Cardiac fibroblast (primary cell): ENCODE measurements at regions not wholly inside any gene's neighbourhood (a gene's known extent, or its start where the extent isn't known, plus 50 kb on each side); places are given as distances from the start of the nearest gene placed in this dataset.
"Not testable (repeated sequence)": the region's sequence is repeated elsewhere in the genome, so short reads cannot be mapped to it uniquely, and the experiment has no call there.

Experiments
- DNase-seq, 2 donors: peaks; one replicate each; pipeline versions ENCODE4 v3.0.0 to v3.0.0-alpha.2; 2010; ENCODE audit warnings: low read depth in 2 of 2
- H3K4me3 ChIP-seq, 2 donors: replicated peaks in 1 of 2; 1 replicate in 1 of 2; 2 replicates in 1 of 2; pipeline ENCODE4 v1.5.1; 2011; ENCODE audit warnings: low read depth in 2 of 2, low read length in 2 of 2, mild to moderate bottlenecking in 2 of 2, moderate library complexity in 1 of 2
- TF ChIP-seq, protein P1 (sequence below): IDR thresholded peaks from one replicate; pipeline ENCODE4 v1.5.1; 2011; ENCODE audit warnings: low read depth, mild to moderate bottlenecking, low read length, inconsistent platforms

DNA sequence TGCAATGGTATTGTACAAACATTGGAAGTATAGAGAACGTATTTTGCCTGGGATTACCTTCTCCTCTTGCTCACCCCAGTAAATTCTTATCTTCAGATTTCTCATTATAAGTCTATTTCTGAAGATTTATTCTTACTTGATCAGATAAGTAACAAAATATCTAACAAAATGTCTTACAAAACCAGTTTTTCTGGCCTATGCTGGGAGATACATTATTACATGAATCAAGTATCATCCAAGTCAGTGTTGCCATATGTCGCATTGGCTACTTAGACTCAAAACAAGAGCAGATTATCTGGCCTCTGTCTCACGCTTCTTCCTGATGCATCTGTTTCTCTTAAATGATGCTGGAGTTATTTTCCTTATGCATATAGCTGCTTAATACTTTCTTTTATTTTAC lies 408.5 kb downstream of the CCER1 start:
- H3K4me3 ChIP-seq, result no peak overlapping the region
- TF ChIP-seq, protein P1, sequence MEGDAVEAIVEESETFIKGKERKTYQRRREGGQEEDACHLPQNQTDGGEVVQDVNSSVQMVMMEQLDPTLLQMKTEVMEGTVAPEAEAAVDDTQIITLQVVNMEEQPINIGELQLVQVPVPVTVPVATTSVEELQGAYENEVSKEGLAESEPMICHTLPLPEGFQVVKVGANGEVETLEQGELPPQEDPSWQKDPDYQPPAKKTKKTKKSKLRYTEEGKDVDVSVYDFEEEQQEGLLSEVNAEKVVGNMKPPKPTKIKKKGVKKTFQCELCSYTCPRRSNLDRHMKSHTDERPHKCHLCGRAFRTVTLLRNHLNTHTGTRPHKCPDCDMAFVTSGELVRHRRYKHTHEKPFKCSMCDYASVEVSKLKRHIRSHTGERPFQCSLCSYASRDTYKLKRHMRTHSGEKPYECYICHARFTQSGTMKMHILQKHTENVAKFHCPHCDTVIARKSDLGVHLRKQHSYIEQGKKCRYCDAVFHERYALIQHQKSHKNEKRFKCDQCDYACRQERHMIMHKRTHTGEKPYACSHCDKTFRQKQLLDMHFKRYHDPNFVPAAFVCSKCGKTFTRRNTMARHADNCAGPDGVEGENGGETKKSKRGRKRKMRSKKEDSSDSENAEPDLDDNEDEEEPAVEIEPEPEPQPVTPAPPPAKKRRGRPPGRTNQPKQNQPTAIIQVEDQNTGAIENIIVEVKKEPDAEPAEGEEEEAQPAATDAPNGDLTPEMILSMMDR, result no peak
- DNase-seq, result no peak

DNA sequence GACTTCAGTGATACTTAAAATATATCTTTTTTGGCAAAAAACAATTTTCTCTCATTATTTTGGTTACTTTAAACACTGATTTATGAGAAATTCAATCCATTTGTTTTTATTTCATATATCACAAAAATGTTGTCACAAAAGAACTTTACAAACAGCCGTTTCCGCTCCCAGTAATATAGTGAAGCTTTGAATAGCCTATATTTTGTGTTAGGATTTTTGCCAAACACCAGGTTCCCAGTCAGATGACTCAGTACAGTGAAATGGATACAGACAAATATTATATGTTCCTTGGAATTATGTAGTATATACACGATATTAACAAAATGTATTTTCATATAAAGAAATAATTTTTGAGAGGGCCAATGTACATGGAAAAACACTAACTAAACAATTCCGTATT lies 411.1 kb downstream of the CCER1 start:
- peak; percentile 29 to 44 for DNase-seq
- H3K4me3 ChIP-seq, result no peak overlapping the region
- TF ChIP-seq, protein P1, result no peak

DNA sequence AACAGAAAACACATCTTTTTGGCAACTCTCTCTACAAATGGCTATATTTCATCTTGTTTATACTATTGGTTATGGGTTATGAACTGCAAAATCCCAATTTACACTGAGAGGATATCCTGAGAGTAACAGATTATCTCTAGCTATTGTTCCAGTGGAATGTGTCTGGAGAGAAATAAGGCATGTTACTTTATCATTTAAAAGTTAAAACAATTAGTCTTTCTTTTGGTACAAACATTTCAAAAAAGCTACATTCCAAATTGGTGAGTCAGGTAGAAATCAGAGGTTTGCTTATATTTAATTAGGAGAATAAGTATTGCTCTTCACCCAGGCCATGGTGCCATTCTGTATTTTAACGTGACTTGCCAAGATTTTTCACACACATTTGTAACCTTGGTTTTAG lies 411.6 kb downstream of the CCER1 start:
- H3K4me3 ChIP-seq, result no peak overlapping the region
- TF ChIP-seq, protein P1, result no peak
- peak; percentile 56 to 62 for DNase-seq

DNA sequence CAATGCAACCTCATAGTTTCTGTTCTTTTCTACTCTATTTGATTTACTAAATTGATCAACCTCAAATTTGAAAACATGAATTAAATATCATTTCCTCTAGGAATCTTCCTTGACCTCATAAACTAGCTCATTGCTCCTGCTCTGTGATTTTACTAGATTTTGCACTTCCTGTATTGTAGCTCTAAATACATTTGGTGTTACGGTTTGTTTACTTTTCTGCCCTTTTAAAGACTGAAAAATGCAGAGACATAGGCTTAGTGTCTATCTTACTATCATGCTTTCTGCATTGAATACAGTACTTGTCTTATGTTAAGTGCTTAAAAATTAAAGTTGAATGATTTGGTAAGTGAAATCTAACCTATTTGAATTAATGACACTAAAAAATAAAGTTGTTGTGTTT lies 412.1 kb downstream of the CCER1 start:
- H3K4me3 ChIP-seq, DNase-seq: not testable (repeated sequence)

DNA sequence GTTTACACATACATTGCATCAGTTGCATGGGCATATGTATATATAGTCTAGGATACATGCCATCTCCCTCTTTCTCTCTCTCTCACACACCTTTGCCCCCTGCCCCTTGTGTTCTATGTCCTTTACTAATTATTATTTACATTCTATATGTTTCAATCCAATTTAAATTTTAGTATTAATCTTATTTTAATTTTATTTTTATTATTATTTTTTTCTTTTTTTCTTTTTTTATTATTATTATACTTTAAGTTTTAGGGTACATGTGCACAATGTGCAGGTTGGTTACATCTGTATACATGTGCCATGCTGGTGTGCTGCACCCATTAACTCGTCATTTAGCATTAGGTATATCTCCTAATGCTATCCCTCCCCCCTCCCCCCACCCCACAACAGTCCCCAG lies 421.1 kb downstream of the CCER1 start:
- H3K4me3 ChIP-seq, DNase-seq: not testable (repeated sequence)

DNA sequence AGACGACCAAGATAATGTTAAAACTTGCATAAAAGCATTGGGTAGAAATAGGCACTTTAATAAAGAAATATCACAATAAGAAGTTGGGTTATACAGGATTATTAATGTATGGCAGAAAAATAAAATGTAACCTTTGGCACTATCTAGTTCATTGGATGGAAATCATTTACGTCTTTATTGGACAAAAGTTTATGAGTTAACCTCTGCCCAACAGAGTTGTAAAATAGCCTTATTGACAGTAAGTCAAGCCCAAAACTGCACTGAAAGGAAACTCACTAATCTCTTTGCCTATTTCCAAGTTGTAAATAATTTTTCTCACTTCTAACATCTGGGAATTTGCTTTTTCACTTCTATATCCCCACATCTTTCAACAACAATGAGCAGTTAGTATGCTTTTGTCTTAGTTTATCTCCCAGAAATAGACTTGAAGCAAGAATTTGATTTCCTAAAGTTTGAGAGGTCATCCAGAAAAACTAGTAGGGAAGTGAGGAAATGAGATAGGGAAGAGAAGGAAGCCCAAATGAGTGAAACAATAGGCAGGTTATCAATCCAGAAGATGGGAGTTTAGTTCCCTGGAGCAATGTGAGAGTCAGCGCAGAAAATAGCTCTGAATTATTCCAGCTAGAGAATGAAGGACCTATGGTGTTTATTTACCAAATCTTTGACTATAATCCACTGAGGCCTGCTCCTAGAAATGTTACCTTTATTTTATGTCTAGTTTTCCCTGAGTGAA lies 434.8 kb downstream of the CCER1 start:
- DNase-seq, result no peak
- TF ChIP-seq, protein P1, result no peak
- no peak overlapping the region for H3K4me3 ChIP-seq

DNA sequence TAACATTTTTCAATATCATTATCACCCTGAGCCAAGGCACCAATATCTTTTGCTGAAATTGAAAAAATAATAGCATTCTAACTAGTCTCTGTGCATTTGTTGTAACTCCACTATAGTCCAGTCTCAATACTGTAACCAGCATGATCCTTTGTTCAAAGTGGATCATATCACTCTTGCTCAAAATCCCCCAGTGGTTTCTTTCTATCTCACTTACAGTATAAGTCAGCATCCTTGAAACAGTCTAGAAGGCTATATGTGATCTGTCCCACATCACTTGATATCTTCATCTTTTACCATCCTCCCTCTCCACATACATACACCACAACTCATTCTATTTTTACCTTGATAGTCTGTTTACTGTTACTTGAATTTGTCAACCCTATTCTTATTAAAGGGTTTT lies 435.7 kb downstream of the CCER1 start:
- no peak for DNase-seq
- H3K4me3 ChIP-seq, result no peak overlapping the region

More for the DNA sequence above, 435.7 kb downstream of the CCER1 start:
- TF ChIP-seq, protein P1, result no peak
